ENCODE measurements at regions not wholly inside any gene's neighbourhood (a gene's known extent, or its start where the extent isn't known, plus 50 kb on each side); places are given as distances from the start of the nearest gene placed in this dataset.

DNA sequence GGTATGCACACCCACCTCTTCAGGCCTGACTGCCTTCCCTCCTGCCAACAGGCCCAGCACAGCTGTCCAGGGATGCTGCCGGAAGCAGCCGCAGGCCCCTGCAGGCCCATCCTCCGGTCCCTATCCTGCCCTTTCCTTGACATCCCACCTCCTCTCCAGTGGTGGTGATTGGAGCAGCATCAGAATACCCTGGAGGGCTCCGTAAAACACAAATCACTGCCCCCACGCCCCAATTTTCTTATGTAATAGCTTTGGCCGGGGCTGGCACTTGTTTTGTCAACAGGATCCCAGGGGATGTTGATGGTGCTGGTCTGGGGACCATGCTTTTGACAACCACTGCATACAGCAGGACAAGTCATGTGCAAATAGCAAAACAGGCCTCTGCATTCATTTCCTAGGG lies 274.5 kb downstream of the GADD45G start:
- TF ChIP-seq, protein P1, sequence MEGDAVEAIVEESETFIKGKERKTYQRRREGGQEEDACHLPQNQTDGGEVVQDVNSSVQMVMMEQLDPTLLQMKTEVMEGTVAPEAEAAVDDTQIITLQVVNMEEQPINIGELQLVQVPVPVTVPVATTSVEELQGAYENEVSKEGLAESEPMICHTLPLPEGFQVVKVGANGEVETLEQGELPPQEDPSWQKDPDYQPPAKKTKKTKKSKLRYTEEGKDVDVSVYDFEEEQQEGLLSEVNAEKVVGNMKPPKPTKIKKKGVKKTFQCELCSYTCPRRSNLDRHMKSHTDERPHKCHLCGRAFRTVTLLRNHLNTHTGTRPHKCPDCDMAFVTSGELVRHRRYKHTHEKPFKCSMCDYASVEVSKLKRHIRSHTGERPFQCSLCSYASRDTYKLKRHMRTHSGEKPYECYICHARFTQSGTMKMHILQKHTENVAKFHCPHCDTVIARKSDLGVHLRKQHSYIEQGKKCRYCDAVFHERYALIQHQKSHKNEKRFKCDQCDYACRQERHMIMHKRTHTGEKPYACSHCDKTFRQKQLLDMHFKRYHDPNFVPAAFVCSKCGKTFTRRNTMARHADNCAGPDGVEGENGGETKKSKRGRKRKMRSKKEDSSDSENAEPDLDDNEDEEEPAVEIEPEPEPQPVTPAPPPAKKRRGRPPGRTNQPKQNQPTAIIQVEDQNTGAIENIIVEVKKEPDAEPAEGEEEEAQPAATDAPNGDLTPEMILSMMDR (IDR thresholded peaks at IDR 0.05 in 2 of 3, conservative IDR thresholded peaks at IDR 0.05 in 1 of 3; ENCODE audit: control insufficient read depth in 2 of 3, extremely low read depth in 1 of 3, insufficient read depth in 1 of 3, low read depth in 3 of 3, low read length in 3 of 3): no peak
- TF ChIP-seq POLR2A (IDR thresholded peaks at IDR 0.05; ENCODE audit: low read depth, low read length) (no peak), RAD21 (IDR thresholded peaks at IDR 0.05; ENCODE audit: insufficient read depth, low read depth, low read length) (no peak), HCFC1 (IDR thresholded peaks at IDR 0.05; ENCODE audit: low read length) (no peak), ATF3 (IDR thresholded peaks at IDR 0.05; ENCODE audit: borderline replicate concordance, extremely low read depth, low read depth, low read length) (no peak), NBN (IDR thresholded peaks at IDR 0.05) (no peak), CREB1 (IDR thresholded peaks at IDR 0.05; ENCODE audit: low read depth) (no peak), ZNF274 (IDR thresholded peaks at IDR 0.05; ENCODE audit: insufficient read depth, insufficient read length) (no peak), SIN3A (IDR thresholded peaks at IDR 0.05; ENCODE audit: low read depth, low read length) (no peak)
